ENCODE measurements at regions not wholly inside any gene's neighbourhood (a gene's known extent, or its start where the extent isn't known, plus 50 kb on each side); places are given as distances from the start of the nearest gene placed in this dataset.

- TF ChIP-seq SIN3A (IDR thresholded peaks at IDR 0.05; ENCODE audit: borderline replicate concordance, insufficient read depth, low read length): no peak
- TF ChIP-seq POLR2AphosphoS5 (IDR thresholded peaks at IDR 0.05; ENCODE audit: low read depth, low read length): no peak
- no peak for TF ChIP-seq TAF1 (IDR thresholded peaks at IDR 0.05; ENCODE audit: borderline replicate concordance, insufficient read depth, low read length)
- TF ChIP-seq, protein P1, sequence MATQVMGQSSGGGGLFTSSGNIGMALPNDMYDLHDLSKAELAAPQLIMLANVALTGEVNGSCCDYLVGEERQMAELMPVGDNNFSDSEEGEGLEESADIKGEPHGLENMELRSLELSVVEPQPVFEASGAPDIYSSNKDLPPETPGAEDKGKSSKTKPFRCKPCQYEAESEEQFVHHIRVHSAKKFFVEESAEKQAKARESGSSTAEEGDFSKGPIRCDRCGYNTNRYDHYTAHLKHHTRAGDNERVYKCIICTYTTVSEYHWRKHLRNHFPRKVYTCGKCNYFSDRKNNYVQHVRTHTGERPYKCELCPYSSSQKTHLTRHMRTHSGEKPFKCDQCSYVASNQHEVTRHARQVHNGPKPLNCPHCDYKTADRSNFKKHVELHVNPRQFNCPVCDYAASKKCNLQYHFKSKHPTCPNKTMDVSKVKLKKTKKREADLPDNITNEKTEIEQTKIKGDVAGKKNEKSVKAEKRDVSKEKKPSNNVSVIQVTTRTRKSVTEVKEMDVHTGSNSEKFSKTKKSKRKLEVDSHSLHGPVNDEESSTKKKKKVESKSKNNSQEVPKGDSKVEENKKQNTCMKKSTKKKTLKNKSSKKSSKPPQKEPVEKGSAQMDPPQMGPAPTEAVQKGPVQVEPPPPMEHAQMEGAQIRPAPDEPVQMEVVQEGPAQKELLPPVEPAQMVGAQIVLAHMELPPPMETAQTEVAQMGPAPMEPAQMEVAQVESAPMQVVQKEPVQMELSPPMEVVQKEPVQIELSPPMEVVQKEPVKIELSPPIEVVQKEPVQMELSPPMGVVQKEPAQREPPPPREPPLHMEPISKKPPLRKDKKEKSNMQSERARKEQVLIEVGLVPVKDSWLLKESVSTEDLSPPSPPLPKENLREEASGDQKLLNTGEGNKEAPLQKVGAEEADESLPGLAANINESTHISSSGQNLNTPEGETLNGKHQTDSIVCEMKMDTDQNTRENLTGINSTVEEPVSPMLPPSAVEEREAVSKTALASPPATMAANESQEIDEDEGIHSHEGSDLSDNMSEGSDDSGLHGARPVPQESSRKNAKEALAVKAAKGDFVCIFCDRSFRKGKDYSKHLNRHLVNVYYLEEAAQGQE (IDR thresholded peaks at IDR 0.05; ENCODE audit: insufficient read depth in 1 of 2, low read depth in 2 of 2, low read length in 2 of 2): no peak
- TF ChIP-seq FOXP2 (optimal IDR thresholded peaks at IDR 0.05; ENCODE audit: borderline replicate concordance, extremely low read depth, extremely low read length, insufficient read depth): no peak
Observed at GRCh38 chr15:100726070-100726420, 123.7 kb downstream of the ASB7 start.

GRCh38 chr15:100726421-100727190, 124.2 kb downstream of the ASB7 start:
- TF ChIP-seq, protein P1 (IDR thresholded peaks at IDR 0.05; ENCODE audit: insufficient read depth in 1 of 2, low read depth in 2 of 2, low read length in 2 of 2): no peak
- TF ChIP-seq POLR2AphosphoS5 (IDR thresholded peaks at IDR 0.05; ENCODE audit: low read depth, low read length) (no peak), FOXP2 (optimal IDR thresholded peaks at IDR 0.05; ENCODE audit: borderline replicate concordance, extremely low read depth, extremely low read length, insufficient read depth) (no peak), TAF1 (IDR thresholded peaks at IDR 0.05; ENCODE audit: borderline replicate concordance, insufficient read depth, low read length) (no peak), SIN3A (IDR thresholded peaks at IDR 0.05; ENCODE audit: borderline replicate concordance, insufficient read depth, low read length) (no peak)

GRCh38 chr15:100727291-100727851, 125.0 kb downstream of the ASB7 start:
- TF ChIP-seq POLR2AphosphoS5 (IDR thresholded peaks at IDR 0.05; ENCODE audit: low read depth, low read length) (no peak), SIN3A (IDR thresholded peaks at IDR 0.05; ENCODE audit: borderline replicate concordance, insufficient read depth, low read length) (no peak), FOXP2 (optimal IDR thresholded peaks at IDR 0.05; ENCODE audit: borderline replicate concordance, extremely low read depth, extremely low read length, insufficient read depth) (no peak), TAF1 (IDR thresholded peaks at IDR 0.05; ENCODE audit: borderline replicate concordance, insufficient read depth, low read length) (no peak)
- TF ChIP-seq, protein P1 (IDR thresholded peaks at IDR 0.05; ENCODE audit: insufficient read depth in 1 of 2, low read depth in 2 of 2, low read length in 2 of 2): no peak

- peak; percentile 2 for TF ChIP-seq FOXP2 (optimal IDR thresholded peaks at IDR 0.05; ENCODE audit: borderline replicate concordance, extremely low read depth, extremely low read length, insufficient read depth)
- TF ChIP-seq SIN3A (IDR thresholded peaks at IDR 0.05; ENCODE audit: borderline replicate concordance, insufficient read depth, low read length): no peak
Observed at GRCh38 chr15:100728371-100729201, 126.2 kb downstream of the ASB7 start.

- no peak for TF ChIP-seq POLR2AphosphoS5 (IDR thresholded peaks at IDR 0.05; ENCODE audit: low read depth, low read length)
- TF ChIP-seq SIN3A (IDR thresholded peaks at IDR 0.05; ENCODE audit: borderline replicate concordance, insufficient read depth, low read length): no peak
- TF ChIP-seq, protein P1 (IDR thresholded peaks at IDR 0.05; ENCODE audit: insufficient read depth in 1 of 2, low read depth in 2 of 2, low read length in 2 of 2): no peak
- no peak for TF ChIP-seq FOXP2 (optimal IDR thresholded peaks at IDR 0.05; ENCODE audit: borderline replicate concordance, extremely low read depth, extremely low read length, insufficient read depth)
- TF ChIP-seq TAF1 (IDR thresholded peaks at IDR 0.05; ENCODE audit: borderline replicate concordance, insufficient read depth, low read length): no peak
Observed at GRCh38 chr15:100729461-100729860, 127.1 kb downstream of the ASB7 start.
